Loucy (cell line): ENCODE measurements at regions not wholly inside any gene's neighbourhood (a gene's known extent, or its start where the extent isn't known, plus 50 kb on each side); places are given as distances from the start of the nearest gene placed in this dataset.

Experiments
- EZH2phosphoT487 ChIP-seq: fragments of 200-600 bp; IDR thresholded peaks from 2 replicates; pipeline ENCODE4 v1.6.1; 2018; ENCODE audit warnings: antibody characterized with exemption, mild to moderate bottlenecking, moderate library complexity, borderline replicate concordance
- TF ChIP-seq, protein P1 (sequence below): fragments of 200-600 bp; sonication (generic); conservative IDR thresholded peaks from 2 replicates; pipeline ENCODE4 v1.5.1; 2014; ENCODE audit warnings: mild to moderate bottlenecking, antibody characterized with exemption, low read length

GRCh38 chr10:8405596-8405995 is 351.1 kb downstream of the GATA3 start:
- TF ChIP-seq, protein P1, sequence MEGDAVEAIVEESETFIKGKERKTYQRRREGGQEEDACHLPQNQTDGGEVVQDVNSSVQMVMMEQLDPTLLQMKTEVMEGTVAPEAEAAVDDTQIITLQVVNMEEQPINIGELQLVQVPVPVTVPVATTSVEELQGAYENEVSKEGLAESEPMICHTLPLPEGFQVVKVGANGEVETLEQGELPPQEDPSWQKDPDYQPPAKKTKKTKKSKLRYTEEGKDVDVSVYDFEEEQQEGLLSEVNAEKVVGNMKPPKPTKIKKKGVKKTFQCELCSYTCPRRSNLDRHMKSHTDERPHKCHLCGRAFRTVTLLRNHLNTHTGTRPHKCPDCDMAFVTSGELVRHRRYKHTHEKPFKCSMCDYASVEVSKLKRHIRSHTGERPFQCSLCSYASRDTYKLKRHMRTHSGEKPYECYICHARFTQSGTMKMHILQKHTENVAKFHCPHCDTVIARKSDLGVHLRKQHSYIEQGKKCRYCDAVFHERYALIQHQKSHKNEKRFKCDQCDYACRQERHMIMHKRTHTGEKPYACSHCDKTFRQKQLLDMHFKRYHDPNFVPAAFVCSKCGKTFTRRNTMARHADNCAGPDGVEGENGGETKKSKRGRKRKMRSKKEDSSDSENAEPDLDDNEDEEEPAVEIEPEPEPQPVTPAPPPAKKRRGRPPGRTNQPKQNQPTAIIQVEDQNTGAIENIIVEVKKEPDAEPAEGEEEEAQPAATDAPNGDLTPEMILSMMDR, result no peak
- no peak for TF ChIP-seq EZH2phosphoT487
